ENCODE measurements at regions not wholly inside any gene's neighbourhood (a gene's known extent, or its start where the extent isn't known, plus 50 kb on each side); places are given as distances from the start of the nearest gene placed in this dataset.

DNA sequence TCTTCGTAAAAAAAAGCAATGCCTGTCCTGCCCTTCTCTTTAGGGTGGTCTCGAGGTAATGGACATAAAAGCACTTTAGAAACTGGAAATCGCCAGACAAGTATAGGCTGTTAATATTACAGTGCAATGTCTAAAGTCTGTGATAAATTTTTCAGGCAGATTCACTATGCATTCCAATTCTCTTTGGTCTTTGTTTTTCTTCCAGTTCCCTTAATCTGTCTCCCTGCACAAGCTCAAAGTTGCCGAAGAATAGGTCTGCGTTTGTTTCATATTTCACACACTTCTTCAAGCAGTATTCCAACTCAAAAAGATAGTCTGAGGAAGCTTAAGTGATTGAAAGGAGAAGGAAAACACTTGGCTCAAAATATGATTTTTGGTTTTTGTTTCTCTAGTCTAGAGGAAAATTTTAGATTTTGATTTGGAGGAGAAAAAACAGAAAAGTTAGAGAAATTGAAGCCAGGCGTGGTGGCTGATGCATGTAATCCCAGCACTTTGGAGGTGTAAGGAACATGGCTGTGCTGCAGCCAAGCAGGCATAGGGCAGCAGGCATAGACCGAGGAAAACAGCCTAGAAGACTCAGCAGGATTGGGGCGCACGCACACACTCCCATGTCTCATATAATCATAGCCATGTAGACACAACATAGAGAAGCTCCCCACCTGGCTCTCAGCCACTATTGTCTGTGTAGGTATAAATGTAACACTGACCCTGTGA lies 96.2 kb upstream of the TMPO start:
- DNase-seq (ENCODE audit: low read depth in 1 of 2, low spot score in 1 of 2) = no peak

DNA sequence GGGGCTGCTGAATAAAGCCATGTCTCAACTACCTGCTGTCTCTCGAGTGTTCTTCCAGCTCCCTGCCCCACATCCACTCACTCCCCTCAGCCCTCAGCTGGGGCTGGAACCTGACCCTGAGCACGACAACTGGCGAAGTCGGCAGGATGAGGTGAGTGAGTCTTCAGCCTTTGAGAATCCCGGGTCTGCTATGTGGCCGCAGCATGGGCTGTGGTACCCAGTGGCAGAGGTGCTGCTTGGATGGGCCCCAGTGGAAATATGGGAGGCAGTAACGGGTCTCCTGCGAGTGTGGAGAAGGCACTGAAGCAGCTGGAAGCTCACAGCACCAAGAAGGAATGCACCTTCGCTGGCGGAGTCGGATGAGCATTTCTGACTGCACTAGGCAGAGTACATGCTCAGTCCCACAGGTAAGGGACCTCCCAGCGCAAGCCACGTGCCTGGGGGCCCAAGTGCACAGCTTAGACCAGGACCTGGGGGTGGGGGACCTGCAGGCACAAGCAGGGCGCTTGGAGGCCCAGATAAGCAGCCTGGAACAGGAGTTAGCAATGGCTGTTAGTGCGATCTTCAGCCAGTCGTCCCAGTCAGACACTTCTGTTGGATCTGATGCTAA lies 95.5 kb upstream of the TMPO start:
- DNase-seq (ENCODE audit: low read depth in 1 of 2, low spot score in 1 of 2) = no peak

DNA sequence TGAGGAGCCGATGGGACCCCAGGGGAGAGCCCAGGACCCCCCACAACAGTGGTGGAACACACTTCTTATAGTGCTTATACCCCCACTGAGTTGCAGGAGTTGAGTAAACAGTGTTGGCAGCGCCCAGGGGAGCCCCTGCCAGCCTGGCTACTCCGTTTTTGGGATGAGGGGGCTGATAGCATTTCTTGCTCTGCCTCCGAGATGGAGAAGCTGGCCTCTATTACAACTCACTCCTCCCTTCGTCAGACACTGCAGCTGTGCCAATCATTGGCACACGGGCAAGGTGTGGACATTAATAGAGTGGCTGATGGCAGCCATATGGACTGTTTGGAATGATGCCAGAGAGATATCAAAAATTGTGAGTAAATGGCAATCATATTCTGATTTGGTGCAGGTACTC lies 94.9 kb upstream of the TMPO start:
- DNase-seq (ENCODE audit: low read depth in 1 of 2, low spot score in 1 of 2) = no peak

DNA sequence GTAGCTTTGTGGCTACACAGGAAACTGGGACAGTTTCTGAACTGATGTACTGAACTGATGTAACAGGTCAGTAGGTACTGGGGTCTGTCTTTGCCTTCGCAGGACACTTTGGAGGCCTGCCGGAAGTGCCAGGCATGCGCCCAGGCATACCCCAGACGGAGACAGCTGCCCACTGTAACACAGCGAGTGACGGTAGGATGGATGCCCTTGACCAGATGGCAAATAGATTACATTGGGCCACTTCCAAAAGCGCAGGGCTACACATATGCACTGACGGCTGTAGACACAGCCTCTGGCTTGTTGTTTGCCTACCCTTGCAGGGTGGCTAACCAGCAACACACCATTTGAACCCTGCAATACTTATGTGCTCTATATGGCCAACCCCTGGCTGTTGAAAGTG lies 94.1 kb upstream of the TMPO start:
- DNase-seq (ENCODE audit: low read depth in 1 of 2, low spot score in 1 of 2) = no peak

DNA sequence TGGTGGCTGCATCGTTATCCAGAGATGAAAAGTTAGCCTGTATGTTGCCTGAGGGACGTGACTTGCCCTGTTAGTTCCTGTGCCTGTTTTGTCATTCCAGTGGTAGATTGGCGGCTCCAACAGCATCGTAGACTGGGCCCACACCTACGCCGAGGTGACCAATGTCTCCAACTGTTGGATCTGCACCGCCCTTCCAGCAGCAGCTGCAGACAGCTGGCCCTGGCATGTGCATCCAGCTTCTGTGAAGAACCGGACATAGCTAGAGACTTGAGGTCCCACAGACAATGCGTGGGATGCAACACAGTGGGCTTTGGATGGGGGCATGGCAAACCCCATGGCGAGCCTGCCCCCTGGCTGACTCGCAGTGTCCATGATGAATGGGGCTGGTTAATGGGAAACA lies 93.0 kb upstream of the TMPO start:
- DNase-seq (ENCODE audit: low read depth in 1 of 2, low spot score in 1 of 2) = no peak

DNA sequence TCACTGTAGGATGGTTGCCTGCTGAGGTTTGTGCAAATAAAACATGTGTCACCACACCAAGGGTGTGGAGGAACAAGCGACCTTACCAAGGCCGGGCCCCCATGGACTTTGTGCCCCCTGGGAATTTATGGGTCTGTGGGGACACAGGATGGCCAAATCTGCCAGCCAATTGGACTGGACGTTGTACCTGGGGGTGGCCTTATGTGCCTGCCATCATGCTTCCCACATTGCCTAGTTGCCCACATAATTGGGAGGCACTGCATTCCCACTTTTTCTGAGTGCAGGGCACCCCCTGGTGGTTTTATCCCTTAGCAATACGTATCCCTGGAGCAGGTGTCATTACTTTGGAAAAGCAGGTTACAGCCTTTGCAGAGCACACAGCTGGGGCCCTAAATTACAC lies 92.6 kb upstream of the TMPO start:
- DNase-seq (ENCODE audit: low read depth in 1 of 2, low spot score in 1 of 2) = no peak

DNA sequence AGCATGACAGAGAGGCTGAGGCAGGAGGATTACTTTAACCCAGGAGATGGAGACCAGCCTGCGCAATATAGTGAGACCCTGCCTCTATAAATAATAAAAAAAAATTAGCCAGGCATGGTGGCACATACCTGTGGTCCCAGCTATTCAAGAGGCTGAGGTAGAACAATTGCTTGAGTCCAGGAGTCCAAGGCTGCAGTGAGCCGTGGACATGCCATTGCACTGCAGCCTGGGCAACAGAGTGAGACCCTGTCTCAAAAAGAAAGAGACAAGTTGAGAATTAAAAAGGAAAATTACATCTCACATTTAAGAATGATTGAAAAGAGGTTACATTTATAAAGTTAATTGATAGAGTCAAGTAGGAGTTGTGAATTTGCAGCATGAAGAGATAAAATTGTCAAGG lies 91.4 kb upstream of the TMPO start:
- no peak for DNase-seq (ENCODE audit: low read depth in 1 of 2, low spot score in 1 of 2)

DNA sequence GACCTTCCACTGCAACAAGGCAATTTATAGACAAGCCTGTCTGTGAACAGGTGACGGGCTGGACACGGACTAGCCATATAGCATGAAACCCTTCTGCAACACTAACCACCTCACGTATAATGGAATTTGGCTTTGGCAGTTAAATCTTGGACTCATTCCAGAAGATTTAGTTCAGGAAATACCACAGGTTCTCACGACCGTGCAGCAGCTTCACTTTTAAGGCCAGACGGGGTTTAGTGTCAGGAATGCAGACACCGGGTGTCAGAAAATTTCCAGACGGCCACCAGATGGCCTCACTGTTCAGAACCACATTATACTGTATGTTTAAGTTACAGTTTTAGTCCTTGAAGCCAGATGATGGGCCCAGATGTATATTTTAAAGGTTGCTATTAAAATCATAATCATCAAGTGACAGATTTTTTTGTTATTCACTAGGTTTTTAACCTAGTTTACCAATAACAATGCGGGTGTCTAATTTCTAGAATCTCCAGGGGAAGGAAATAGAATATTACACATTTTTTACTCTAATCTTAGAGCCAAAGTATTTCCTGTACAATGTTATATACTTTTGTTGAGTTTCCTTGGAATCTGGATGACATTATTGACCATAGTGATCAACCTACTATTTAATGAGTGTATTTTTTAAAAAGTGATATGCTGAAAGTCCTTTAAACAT lies 90.5 kb upstream of the TMPO start:
- DNase-seq (ENCODE audit: low read depth in 1 of 2, low spot score in 1 of 2) = peak; percentile 7 to 23

DNA sequence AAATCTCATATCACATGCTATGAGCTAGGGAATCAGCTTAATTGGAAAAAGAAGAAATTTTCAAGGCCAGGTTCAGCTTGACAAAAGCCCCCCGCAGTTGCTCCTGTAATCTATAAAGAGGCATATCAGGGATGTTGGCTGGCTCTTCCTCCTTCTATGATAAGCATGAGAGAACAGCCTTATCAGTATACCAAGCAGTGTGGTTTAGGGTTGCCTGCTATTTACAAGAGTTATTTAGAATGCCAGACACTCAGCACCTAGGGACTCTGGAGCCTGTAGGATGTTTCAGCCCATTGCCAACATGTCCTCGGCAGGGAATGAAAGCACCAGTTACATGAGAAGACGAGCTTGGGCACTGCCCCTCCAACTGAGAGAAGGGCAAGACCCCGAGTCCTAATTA lies 89.5 kb upstream of the TMPO start:
- DNase-seq (ENCODE audit: low read depth in 1 of 2, low spot score in 1 of 2) = no peak

DNA sequence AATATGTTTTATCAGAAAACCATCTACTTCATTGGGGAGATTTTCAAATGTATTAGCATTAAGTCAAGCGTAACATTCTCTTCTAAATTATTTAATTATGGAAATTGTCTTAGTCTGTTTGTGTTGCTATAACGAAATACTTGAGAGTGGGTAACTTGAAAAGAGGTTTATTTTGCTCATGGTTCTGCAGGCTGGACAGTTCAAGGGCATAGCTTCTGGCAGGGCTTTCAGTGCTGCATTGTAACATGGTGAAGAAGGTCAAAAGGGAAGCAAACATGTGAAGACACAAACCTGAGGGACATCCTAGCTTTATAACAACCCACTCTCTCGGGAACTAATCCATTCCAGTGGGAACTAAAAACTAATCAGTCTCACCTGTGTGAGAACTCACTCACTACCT lies 84.3 kb upstream of the TMPO start:
- no peak for DNase-seq (ENCODE audit: low read depth in 1 of 2, low spot score in 1 of 2)

DNA sequence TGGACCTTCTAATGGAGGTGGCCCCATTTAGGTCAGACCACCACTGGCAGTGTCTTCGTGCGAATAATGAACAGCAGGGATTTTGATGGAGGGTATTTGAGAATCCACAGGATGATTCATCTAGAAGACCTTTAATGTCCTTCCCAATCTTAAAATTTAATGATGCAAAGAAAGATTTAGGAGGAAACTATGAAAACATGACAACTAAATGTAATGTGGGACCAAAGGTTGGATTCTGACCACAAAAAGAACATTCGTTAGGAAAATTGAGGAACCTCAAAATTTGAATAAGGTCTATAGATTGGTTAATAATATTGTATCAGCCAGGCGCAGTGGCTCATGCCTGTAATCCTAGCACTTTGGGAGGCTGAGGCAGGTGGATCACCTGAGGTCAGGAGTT lies 78.2 kb upstream of the TMPO start:
- no peak for DNase-seq (ENCODE audit: low read depth in 1 of 2, low spot score in 1 of 2)

DNA sequence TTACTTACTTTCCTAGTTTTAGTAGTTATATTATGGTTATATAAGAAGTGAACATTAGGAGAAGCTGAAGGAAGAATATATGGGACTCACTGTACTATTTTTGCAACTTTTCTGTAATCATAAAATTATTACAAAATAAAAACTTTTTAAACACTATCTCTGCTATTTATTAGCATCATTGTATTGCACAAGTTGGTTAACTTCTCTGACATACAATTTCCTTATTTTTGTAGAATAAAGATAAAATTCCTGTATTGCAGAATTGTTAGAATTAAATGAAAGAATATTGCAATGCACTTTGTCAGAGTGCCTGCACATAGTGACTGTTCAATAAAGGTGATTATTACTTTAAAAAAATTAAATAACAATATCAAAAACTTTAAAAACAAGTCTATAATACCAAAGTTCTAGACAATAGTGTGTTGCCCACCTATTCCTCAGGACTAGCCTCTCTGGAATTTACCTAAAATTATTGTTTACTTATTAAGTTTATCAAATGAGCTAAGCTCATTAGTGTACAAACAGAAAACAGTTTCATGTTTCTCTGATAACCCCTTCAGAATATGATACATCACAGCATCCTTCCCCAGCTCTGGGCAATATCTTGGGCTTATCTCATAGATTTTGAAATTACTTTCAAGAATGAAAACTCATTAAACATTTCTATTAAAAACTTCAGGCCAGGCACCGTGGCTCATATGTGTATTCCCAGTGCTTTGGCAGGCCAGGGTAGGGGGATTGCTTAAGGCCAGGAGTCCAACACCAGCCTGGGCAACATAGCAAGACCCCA lies 77.4 kb upstream of the TMPO start:
- no peak for DNase-seq (ENCODE audit: low read depth in 1 of 2, low spot score in 1 of 2)

DNA sequence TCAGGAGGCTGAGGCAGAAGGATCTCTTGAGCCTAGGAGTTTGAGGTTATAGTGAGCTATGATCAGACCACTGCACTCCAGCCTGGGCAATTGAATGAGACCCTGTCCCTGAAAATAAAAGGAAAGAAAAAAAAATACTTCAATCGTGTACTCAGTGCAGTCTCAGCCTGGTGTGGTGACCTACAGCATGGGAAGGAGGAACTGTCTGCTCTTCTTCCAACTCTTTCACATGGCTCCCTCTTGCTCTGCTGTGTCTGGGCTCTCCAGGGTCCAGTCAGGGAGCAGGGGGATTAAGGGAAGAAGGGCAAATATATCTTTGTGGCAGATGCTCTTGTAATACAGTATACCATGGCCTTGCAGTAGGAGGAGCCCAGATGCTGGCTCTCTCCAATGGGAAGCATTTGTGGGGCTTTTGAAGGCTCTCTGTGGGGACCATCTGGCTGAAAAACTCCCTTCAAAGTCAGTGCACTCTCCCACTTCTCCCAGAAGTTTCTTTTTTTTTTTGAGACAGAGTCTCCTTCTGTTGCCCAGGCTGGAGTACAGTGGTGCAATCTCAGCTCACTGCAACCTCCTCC lies 76.6 kb upstream of the TMPO start:
- DNase-seq (ENCODE audit: low read depth in 1 of 2, low spot score in 1 of 2) = no peak

DNA sequence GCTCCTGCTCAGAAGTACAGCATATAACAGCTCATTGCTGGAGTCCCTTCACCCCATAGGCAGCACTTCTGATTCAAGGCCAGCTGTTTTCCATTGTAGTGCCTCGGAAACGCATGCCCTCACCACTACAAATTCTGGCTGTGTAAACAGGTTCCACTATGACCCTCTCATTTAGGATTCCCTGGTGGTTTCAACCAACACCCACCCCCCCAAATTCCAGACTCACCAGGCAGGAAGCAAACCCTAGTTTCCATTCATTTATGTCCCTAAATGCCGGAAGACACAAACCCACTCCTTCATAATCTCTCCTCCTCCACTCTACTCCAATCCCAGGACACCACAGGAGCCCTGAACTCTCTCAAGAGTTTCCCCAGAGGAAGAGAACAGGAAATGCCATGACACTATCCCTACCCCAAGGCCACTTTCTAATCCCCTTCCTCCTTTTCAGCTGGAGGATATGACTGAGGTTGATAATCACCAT lies 75.9 kb upstream of the TMPO start:
- no peak for DNase-seq (ENCODE audit: low read depth in 1 of 2, low spot score in 1 of 2)

DNA sequence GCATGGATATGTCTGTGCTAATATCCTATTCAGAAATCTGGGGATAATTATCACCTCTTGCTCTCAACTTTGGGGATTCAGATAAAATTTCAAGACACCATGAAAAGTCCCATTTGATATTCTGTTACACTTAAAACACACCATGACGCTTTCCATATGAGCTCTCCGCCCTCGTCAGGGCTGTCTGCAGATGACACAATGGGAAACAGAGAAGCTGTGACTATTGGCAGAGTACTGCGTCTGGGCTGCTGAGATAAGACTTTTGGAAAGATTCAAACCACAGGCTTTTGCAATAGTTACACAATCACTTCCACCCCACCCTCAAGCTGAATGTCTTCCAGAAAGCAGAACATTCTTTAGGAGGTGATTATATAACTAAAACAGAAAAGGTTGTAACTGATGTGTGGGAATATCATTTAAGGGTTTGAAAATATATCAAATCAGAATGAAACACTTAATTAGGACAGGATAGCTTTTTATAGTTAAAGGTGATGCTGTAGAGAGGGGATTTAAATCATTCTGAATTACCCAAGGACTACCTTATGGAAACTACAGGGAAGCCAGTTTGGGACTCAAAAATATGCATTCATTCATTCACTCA lies 75.3 kb upstream of the TMPO start:
- DNase-seq (ENCODE audit: low read depth in 1 of 2, low spot score in 1 of 2) = no peak

DNA sequence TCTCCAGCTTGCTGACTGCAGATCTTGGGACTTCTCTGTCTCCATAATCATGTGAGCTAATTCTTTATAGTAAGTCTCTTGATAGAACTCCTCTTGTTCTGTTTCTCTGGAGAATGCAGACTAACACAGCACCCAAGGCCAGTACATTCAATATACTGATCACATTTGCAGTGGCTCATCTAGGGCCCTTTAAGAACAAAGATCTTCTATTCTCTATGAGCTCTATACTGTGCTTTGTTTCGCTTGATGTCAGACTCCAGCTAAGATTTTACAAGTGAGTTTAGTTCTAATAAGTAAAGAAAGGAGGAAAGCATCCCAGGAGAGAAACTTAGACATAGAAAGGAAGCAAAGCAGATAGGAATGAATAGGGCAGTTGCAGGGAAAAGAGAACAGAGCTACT lies 69.3 kb upstream of the TMPO start:
- DNase-seq (ENCODE audit: low read depth in 1 of 2, low spot score in 1 of 2) = no peak

DNA sequence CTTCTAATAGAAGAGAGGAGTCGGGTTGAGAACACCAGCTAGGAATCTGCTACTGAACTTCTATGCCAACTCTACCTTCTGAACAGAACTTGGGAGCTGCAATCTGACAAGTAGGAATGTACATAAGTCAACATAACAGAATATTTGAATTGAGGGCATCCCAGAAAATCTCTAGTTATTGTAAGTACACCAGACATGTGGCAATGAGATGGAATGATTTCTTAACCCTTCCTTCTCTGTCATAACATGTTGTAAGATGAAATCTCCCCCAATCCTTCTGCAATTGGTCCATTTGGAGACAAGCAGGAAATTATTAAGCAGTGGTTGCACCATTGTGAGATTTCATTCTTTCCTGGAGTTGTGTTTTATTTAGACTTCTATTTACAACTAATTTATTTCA lies 68.7 kb upstream of the TMPO start:
- no peak for DNase-seq (ENCODE audit: low read depth in 1 of 2, low spot score in 1 of 2)

DNA sequence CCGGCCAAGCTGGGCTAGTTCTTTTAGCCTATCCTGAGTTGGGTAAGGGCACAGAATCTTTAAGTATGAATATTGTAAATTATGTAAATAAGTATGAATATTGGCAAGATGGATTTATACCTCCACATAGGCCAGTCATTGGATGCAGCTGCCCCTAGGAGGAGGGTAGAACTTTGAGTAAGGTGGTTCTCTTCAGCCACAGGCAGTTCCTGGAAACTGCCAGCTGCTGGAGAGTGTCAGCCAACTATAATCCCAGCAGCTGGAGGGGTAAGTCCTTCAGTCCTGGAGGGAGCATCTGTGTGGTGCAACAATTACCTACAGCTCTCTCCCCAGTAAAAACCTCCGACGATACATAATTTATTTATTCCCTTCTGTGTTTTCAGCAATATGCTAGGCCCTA lies 65.8 kb upstream of the TMPO start:
- DNase-seq (ENCODE audit: low read depth in 1 of 2, low spot score in 1 of 2) = no peak

DNA sequence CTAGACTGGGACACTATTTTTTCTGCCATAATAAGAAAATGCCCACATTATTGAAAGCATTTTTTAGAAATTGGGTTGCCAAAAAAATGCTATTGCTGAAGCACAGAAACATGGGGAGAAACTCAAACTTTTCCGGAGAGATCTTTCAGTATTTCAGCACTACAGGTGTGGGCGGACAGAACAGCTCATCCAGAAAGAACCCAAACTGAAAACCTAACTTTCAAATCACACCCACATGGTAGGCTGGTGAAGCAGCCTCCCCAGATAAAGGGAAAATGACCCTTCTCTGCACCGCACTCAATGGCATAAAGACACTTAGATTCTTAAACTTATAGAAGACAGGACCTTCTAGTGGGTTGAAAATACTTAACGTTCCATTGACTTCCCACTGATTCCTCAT lies 62.3 kb upstream of the TMPO start:
- no peak for DNase-seq (ENCODE audit: low read depth in 1 of 2, low spot score in 1 of 2)

DNA sequence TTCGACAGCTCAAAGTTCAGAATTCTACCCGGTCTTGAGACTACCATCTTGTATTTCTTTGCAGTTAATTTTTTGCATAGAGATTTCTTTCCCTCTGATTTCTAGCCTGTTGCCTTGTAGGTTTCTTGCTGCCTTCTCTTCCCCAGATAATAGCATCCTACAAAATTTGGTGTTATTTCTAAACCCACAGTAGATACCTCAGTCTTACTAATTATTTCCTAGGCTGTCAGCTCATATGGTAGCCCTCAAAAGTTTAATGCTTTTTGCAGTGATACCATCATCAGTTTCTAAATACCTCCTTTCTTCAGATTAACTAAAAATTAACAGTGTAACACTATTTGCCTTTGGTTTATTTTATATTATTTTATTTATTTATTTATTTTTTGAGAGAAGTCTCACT lies 61.9 kb upstream of the TMPO start:
- no peak for DNase-seq (ENCODE audit: low read depth in 1 of 2, low spot score in 1 of 2)

DNA sequence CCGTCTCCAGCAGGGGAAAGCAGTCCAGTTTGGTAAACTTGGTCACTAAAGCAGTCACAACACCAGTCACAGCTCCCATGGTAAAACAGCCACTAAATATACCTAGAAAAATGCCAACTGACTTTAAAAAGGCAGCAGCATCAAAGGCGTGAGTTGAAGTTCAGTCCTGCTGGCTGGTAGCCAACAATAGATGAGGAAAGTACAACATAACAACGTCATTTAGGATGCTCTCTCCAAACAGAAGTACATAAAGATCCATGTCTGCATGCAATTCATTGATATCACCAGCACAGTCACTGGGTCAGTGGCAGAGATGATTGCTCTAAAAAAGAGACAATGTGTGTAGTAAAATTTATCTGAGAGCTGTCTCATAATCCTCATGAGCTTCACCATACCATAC lies 59.3 kb upstream of the TMPO start:
- DNase-seq (ENCODE audit: low read depth in 1 of 2, low spot score in 1 of 2) = no peak

All from stimulated activated CD4-positive, alpha-beta T cell treated with anti-CD3 and anti-CD28 coated beads, Interleukin-15, amount 100 ng/mL, for 1 hour (primary cell).